ENCODE measurements at regions not wholly inside any gene's neighbourhood (a gene's known extent, or its start where the extent isn't known, plus 50 kb on each side); places are given as distances from the start of the nearest gene placed in this dataset.

DNA sequence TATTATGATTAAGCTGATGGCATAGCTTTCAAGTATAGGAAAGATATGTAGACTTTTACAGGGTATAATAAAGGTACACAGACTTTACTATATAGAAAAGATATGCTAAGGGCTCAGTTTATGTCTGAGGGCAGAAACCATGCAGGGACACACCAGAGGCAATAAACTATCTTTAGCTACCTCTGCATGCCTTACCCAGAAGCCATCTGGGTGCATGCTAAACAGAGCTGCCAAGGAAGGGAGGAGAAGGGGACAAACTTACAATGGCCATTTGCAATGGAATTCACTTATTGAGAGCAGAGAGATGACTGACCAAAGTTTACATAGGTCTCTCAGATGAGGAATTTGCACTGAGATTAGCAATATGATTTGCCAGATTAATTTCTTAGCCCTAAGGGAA is 143.1 kb upstream of the NR4A3 start:
- H3K4me3 ChIP-seq (ENCODE audit: low read depth, low read length), result no peak overlapping the region
- peaks cover 13% of the 10 kb centered on the region for H3K4me1 ChIP-seq (ENCODE audit: control insufficient read depth, insufficient read depth, low read length, unreplicated experiment)
- no peaks in the 10 kb centered on the region for H3K27me3 ChIP-seq (ENCODE audit: insufficient read depth, low read length)
- no peaks in the 10 kb centered on the region for H3K36me3 ChIP-seq (ENCODE audit: insufficient read depth, low read length)
- H2AFZ ChIP-seq (ENCODE audit: low read length, unreplicated experiment), result no peak overlapping the region
- H3K27ac ChIP-seq (ENCODE audit: low read depth, low read length), result no peak overlapping the region
- no peaks in the 10 kb centered on the region for H3K79me2 ChIP-seq (ENCODE audit: control insufficient read depth, insufficient read depth, low read length, unreplicated experiment)

DNA sequence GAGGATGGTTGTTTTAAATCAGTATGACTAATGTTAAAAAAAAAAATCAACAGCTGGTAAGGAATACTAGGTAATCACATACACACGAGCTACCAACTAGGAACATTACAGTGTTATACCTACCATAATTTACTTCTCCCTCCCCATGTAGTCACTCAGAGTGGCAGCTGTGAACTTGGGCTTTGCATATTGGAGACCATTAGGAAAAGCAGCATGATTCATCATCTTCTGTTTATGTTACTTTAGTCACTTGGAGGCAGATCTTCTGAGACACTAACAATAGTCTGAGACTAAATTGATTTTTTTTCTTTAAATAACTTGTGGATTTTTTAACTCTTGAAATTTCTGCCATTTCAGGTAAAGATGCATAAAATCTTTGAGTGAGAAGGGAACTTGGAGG is 141.5 kb upstream of the NR4A3 start:
- H3K4me3 ChIP-seq (ENCODE audit: low read depth, low read length), result no peak overlapping the region
- no peaks in the 10 kb centered on the region for H3K36me3 ChIP-seq (ENCODE audit: insufficient read depth, low read length)
- no peak overlapping the region for H3K27ac ChIP-seq (ENCODE audit: low read depth, low read length)
- no peaks in the 10 kb centered on the region for H3K27me3 ChIP-seq (ENCODE audit: insufficient read depth, low read length)
- no peak overlapping the region for H2AFZ ChIP-seq (ENCODE audit: low read length, unreplicated experiment)
- H3K79me2 ChIP-seq (ENCODE audit: control insufficient read depth, insufficient read depth, low read length, unreplicated experiment), result no peaks in the 10 kb centered on the region
- peaks cover 13% of the 10 kb centered on the region for H3K4me1 ChIP-seq (ENCODE audit: control insufficient read depth, insufficient read depth, low read length, unreplicated experiment)

DNA sequence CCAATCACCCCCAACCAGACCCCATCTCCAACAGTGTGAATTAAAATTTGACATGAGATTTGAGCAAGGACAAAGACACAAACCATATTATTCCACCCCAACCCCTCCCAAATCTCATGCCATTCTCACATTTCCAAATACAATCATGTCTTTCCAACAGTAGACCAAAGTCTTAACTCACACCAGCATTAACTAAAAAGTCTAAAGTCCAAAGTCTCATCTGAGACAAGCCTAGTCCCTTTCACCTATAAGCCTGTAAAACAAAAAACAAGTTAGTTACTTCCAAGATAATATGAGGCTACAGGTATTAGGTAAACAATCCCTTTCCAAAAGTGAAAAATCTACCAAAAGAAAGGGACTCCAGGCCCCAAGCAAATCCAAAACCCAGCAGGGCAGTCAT is 140.6 kb upstream of the NR4A3 start:
- H2AFZ ChIP-seq (ENCODE audit: low read length, unreplicated experiment), result no peak overlapping the region
- H3K36me3 ChIP-seq (ENCODE audit: insufficient read depth, low read length), result no peaks in the 10 kb centered on the region
- H3K4me3 ChIP-seq (ENCODE audit: low read depth, low read length), result no peak overlapping the region
- H3K27ac ChIP-seq (ENCODE audit: low read depth, low read length), result no peak overlapping the region
- peaks cover 13% of the 10 kb centered on the region for H3K4me1 ChIP-seq (ENCODE audit: control insufficient read depth, insufficient read depth, low read length, unreplicated experiment)
- no peaks in the 10 kb centered on the region for H3K27me3 ChIP-seq (ENCODE audit: insufficient read depth, low read length)
- H3K79me2 ChIP-seq (ENCODE audit: control insufficient read depth, insufficient read depth, low read length, unreplicated experiment), result no peaks in the 10 kb centered on the region

DNA sequence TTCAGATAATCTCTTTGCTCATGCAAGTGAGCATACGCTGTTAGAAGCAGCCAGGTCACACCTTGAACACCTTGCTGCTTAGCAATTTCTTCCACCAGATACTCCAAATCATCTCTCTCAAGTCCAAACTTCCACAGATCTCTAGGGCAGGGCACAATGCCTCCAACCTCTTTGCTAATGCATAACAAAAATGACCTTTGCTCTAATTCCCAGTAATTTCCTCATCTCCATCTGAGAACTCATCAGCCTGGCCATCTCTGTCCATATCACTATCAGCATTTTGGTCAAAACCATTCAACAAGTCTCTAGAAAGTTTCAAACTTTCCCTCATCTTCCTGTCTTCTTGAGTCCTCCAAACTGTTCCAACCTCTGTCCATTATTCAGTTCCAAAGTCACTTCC is 139.3 kb upstream of the NR4A3 start:
- Histone ChIP-seq H3K4me1 (ENCODE audit: control insufficient read depth, insufficient read depth, low read length, unreplicated experiment) (peaks cover 10% of the 10 kb centered on the region), H3K79me2 (ENCODE audit: control insufficient read depth, insufficient read depth, low read length, unreplicated experiment) (no peaks in the 10 kb centered on the region), H3K36me3 (ENCODE audit: insufficient read depth, low read length) (no peaks in the 10 kb centered on the region), H2AFZ (ENCODE audit: low read length, unreplicated experiment) (no peak overlapping the region), H3K27me3 (ENCODE audit: insufficient read depth, low read length) (no peaks in the 10 kb centered on the region), H3K27ac (ENCODE audit: low read depth, low read length) (no peak overlapping the region), H3K4me3 (ENCODE audit: low read depth, low read length) (no peak overlapping the region)

DNA sequence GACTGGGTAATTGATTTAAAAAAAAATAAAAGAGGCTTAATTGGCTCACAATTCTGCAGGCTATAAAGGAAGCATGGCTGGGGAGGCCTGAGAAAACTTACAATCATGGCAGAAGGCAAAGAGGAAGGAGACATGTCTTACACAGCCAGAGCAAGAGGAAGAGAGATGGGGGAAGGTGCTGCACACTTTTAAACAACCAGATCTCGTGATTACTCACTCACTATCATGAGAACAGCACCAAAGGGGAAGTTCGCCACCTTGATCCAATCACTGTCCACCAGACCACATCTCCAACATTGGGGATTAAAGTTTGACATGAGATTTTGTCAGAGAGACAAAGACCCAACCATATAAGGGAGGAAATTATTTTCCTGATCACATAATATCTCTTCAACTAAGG is 138.8 kb upstream of the NR4A3 start:
- H3K36me3 ChIP-seq (ENCODE audit: insufficient read depth, low read length), result no peaks in the 10 kb centered on the region
- no peaks in the 10 kb centered on the region for H3K27me3 ChIP-seq (ENCODE audit: insufficient read depth, low read length)
- H3K4me1 ChIP-seq (ENCODE audit: control insufficient read depth, insufficient read depth, low read length, unreplicated experiment), result peaks cover 7% of the 10 kb centered on the region
- H2AFZ ChIP-seq (ENCODE audit: low read length, unreplicated experiment), result no peak overlapping the region
- no peak overlapping the region for H3K27ac ChIP-seq (ENCODE audit: low read depth, low read length)
- H3K79me2 ChIP-seq (ENCODE audit: control insufficient read depth, insufficient read depth, low read length, unreplicated experiment), result no peaks in the 10 kb centered on the region
- H3K4me3 ChIP-seq (ENCODE audit: low read depth, low read length), result no peak overlapping the region

DNA sequence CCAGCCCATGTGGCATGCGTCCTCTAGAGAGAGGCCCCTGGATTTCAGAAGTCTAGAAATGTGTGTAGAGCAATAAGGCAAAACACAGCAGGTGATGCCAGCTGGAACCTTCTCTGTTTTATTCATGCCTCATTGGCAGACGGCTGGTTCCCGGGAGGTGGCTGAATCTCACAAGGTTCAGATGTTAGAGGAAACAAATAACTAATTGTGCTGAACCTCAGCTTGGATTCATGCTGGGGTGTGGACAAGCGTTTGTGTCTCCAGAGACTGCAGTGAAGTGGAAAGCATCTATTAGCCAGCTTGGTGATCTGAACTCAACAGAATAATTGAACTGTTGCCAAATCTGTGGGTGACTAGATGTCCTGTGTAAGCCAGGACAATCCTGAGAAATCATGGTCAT is 131.1 kb upstream of the NR4A3 start:
- Histone ChIP-seq H3K27ac (ENCODE audit: low read depth, low read length) (no peak overlapping the region), H3K4me1 (ENCODE audit: control insufficient read depth, insufficient read depth, low read length, unreplicated experiment) (no peaks in the 10 kb centered on the region), H3K27me3 (ENCODE audit: insufficient read depth, low read length) (peaks cover 17% of the 10 kb centered on the region; the same call in 1 of the 2 replicates), H3K4me3 (ENCODE audit: low read depth, low read length) (no peak overlapping the region), H2AFZ (ENCODE audit: low read length, unreplicated experiment) (no peak overlapping the region), H3K79me2 (ENCODE audit: control insufficient read depth, insufficient read depth, low read length, unreplicated experiment) (no peaks in the 10 kb centered on the region), H3K36me3 (ENCODE audit: insufficient read depth, low read length) (no peaks in the 10 kb centered on the region)

DNA sequence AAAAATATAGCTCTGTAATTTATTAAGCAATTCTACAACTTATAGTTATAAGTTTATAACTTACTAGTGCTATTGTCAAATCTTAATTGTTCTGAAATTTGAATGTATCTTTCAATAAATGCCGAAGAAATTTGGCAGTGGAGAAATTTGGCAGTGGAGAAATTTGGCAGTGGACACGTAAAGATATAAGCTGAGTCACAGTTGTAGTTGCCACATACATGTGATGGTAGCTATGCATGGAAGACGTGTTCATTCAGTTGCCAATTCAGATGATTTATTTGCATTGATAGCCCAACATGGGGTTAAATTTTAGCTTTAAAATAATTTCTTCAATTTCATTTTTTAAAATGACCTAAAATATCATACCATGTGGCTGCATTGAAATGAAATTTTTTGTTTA is 127.8 kb upstream of the NR4A3 start:
- H3K79me2 ChIP-seq (ENCODE audit: control insufficient read depth, insufficient read depth, low read length, unreplicated experiment), result no peaks in the 10 kb centered on the region
- H2AFZ ChIP-seq (ENCODE audit: low read length, unreplicated experiment), result no peak overlapping the region
- H3K36me3 ChIP-seq (ENCODE audit: insufficient read depth, low read length), result no peaks in the 10 kb centered on the region
- no peak overlapping the region for H3K27ac ChIP-seq (ENCODE audit: low read depth, low read length)
- H3K4me1 ChIP-seq (ENCODE audit: control insufficient read depth, insufficient read depth, low read length, unreplicated experiment), result no peaks in the 10 kb centered on the region
- H3K27me3 ChIP-seq (ENCODE audit: insufficient read depth, low read length), result peaks cover 11% of the 10 kb centered on the region; the same call in 1 of the 2 replicates
- no peak overlapping the region for H3K4me3 ChIP-seq (ENCODE audit: low read depth, low read length)

DNA sequence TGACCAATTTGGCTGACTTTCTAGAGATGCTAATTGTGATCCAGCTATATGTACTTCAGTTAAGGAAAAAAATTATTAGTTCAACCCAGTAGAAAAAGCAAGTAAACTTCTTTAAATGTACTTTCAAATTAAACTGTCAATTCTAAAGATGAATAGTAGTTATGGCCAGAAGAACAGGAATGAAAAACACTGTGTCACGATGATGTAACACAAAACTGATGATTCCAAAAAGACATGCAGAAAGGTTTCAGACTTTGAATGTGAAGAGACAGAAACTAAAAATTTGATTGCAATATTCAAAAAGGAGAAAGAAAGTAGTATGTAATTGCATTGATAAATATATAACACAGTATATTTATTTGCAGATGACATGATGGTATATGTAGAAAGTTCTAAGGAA is 127.3 kb upstream of the NR4A3 start:
- Histone ChIP-seq H3K27ac (ENCODE audit: low read depth, low read length) (no peak overlapping the region), H3K4me3 (ENCODE audit: low read depth, low read length) (no peak overlapping the region), H3K79me2 (ENCODE audit: control insufficient read depth, insufficient read depth, low read length, unreplicated experiment) (no peaks in the 10 kb centered on the region), H2AFZ (ENCODE audit: low read length, unreplicated experiment) (no peak overlapping the region), H3K36me3 (ENCODE audit: insufficient read depth, low read length) (no peaks in the 10 kb centered on the region), H3K27me3 (ENCODE audit: insufficient read depth, low read length) (0 out of 2 replicates have a peak, but pooled peaks cover 6% of the 10 kb centered on the region), H3K4me1 (ENCODE audit: control insufficient read depth, insufficient read depth, low read length, unreplicated experiment) (no peaks in the 10 kb centered on the region)

DNA sequence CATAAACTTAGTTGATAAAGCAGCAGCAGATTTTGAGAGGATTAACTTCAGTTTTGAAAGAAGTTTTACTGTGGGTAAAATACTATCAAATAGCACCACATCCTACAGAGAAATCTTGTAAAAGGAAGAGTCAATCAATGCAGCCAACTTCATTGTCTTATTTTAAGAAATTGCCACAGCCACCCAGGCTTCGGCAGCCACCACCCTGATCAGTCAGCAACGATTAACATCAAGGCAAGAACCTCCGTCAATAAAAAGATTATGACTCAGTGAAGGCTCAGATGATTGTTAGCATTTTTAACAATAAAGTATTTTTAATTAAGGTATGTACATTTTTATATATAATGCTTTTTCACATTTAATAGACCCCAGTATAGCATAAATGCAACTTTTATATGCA is 122.3 kb upstream of the NR4A3 start:
- H3K36me3 ChIP-seq (ENCODE audit: insufficient read depth, low read length), result no peaks in the 10 kb centered on the region
- H2AFZ ChIP-seq (ENCODE audit: low read length, unreplicated experiment), result no peak overlapping the region
- H3K27ac ChIP-seq (ENCODE audit: low read depth, low read length), result no peak overlapping the region
- H3K4me1 ChIP-seq (ENCODE audit: control insufficient read depth, insufficient read depth, low read length, unreplicated experiment), result no peaks in the 10 kb centered on the region
- no peak overlapping the region for H3K4me3 ChIP-seq (ENCODE audit: low read depth, low read length)
- peaks cover 18% of the 10 kb centered on the region; the same call in 1 of the 2 replicates for H3K27me3 ChIP-seq (ENCODE audit: insufficient read depth, low read length)
- no peaks in the 10 kb centered on the region for H3K79me2 ChIP-seq (ENCODE audit: control insufficient read depth, insufficient read depth, low read length, unreplicated experiment)

DNA sequence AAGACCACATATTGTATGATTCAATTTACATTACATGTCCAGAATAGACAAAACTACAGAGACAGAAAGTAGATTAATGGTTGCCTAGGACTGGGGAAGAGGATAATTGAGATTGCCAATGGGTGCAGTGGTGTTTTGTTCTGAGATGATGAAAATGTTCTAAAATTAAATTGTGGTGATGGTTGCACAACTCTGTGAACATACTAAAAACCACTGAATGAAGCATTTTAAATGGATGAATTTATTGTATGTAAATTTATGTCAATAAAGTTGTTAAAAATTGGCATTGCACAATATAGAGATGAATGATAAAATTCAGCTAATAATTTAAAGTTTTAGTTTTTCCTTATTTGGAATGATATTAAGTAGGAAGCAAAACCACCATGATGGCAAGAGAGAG is 109.5 kb upstream of the NR4A3 start:
- Histone ChIP-seq H3K4me3 (ENCODE audit: low read depth, low read length) (no peak overlapping the region), H2AFZ (ENCODE audit: low read length, unreplicated experiment) (no peak overlapping the region), H3K36me3 (ENCODE audit: insufficient read depth, low read length) (no peaks in the 10 kb centered on the region), H3K4me1 (ENCODE audit: control insufficient read depth, insufficient read depth, low read length, unreplicated experiment) (no peaks in the 10 kb centered on the region), H3K79me2 (ENCODE audit: control insufficient read depth, insufficient read depth, low read length, unreplicated experiment) (no peaks in the 10 kb centered on the region), H3K27me3 (ENCODE audit: insufficient read depth, low read length) (no peaks in the 10 kb centered on the region; the same call in 1 of the 2 replicates), H3K27ac (ENCODE audit: low read depth, low read length) (no peak overlapping the region)

DNA sequence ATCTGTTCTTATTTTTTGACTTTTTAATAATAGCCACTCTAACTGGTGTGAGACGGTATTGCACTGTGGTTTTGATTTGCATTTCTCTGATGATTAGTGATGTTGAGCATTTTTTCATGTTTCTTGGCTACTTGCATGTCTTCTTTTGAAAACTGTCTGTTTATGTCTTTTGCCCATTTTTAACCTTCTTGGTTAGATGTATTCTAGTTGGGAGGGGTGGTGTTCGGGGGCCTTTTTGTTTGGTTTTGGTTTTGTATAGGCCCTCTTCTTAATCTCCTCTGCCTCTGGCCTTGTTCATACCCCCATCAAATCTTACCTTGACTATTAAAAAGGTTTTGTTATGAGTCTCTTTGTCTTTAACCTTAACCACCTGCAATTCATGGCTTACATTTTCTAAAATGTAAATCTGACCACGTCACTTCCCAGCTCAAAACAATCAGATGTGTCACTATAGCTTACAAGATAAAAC is 107.8 kb upstream of the NR4A3 start:
- Histone ChIP-seq H3K4me1 (ENCODE audit: control insufficient read depth, insufficient read depth, low read length, unreplicated experiment) (no peaks in the 10 kb centered on the region), H3K27ac (ENCODE audit: low read depth, low read length) (no peak overlapping the region), H3K79me2 (ENCODE audit: control insufficient read depth, insufficient read depth, low read length, unreplicated experiment) (no peaks in the 10 kb centered on the region), H2AFZ (ENCODE audit: low read length, unreplicated experiment) (no peak overlapping the region), H3K36me3 (ENCODE audit: insufficient read depth, low read length) (no peaks in the 10 kb centered on the region), H3K4me3 (ENCODE audit: low read depth, low read length) (no peak overlapping the region), H3K27me3 (ENCODE audit: insufficient read depth, low read length) (no peaks in the 10 kb centered on the region; the same call in 1 of the 2 replicates)
